HG03565 (cell line): ENCODE measurements at regions not wholly inside any gene's neighbourhood (a gene's known extent, or its start where the extent isn't known, plus 50 kb on each side); places are given as distances from the start of the nearest gene placed in this dataset.

Experiments
- ATAC-seq: cut with Tn5 transposase; IDR thresholded peaks from one replicate; pipeline ENCODE4 v1.9.1; 2021; ENCODE audit warnings: mild to moderate bottlenecking, moderate library complexity; ENCODE audit not compliant: unreplicated experiment

GRCh38 chr7:131097662-131098376 lies 229.9 kb upstream of the MKLN1 start:
- ATAC-seq = no peak

DNA sequence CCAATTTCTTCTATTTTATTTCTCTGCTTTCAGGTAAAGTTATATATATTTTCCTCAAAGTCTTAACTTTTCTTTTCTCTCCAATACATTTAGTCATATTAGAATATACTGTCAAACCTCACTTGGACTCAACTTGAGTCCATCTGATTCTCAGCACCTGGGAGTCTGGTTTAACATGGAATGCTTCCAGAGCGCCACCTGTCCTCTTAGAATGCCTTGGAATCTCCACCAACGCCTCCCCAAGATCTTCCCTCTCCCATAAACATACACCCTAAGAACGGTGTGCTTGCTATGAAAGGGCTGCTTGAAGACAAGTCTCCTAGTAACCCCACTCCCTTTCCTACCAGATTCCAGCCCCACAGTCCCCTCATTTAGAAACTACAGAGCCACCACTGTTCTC lies 229.1 kb upstream of the MKLN1 start:
- no peak for ATAC-seq

DNA sequence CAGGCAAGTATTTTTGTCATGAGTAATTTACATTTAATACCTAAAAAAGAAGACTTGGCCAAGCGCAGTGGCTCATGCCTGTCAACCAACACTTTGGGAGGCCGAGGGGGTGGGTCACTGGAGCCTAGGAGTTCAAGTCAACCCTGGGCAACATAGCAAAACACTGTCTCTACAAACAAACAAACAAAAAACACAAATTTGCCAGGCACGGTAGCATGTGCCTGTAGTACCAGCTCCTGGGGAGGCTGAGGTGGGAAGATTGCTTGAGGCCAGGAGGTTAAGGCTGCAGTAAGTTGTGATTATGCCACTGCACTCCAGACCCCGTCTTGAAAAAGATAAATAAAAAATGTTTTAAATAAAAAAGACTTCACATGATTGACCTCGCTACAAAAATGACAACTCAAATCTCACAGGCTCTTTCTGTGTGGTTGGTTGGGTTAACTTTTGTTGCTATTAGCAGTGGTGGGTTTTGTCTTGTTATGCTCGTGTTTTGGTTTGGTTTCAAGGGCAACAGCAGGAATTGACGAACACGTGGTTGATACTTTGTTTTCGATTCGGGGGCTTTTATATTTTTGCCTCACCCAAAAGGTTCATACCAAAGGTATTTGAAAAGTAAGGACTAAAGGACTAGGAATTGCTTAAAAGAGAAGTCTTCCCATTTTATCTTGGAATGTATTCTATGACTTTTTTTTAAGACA lies 227.2 kb upstream of the MKLN1 start:
- no peak for ATAC-seq

DNA sequence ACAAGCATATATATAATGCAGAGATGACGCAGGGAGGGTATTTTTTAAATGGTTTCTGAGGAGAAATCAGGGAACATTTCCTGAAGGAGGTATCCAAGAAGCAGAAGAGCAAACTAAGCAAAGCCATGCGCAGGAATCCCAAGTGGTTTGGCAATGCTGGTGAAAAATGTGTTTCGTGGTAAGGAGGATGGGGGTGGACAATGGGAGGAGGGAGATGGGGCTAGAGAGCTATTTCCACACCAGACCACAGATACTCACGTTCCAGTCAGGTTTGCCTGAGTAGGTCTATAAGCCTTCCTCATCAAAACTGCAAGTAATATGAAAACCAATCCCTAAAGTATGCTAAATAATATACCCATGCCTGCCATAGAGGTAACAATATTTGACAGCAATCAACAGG lies 223.7 kb upstream of the MKLN1 start:
- ATAC-seq = no peak

DNA sequence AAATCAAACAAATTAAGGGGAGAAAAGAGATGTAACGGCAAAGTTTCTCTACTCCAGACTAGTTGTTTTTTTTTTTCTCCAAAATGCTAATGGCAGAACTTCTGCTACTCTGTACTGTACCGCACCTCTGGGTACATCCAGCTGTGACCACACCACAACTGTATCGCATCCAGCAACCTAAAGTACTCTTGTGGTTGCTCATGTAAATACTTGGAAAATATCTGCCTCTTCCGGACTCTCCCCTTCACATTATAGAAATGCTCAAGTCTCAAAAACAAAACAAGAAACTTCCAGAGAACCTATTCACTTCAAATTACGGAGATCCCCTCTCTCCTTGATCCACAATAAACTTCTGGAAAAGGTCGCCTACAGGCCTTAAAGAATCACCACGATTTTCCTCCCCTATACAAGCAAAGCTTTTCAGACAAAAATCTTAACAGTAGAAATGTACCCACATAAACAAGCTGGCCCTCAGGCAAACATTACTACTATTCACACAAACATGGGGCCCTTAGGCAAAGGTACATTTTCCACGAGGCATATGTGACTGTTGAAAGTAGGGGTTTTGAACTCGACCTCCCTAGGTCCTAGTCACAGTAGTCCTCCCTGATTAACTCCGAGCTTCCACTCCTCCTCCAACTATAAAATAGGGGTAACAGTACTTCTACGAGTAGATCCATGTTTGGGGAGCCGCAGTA lies 222.9 kb upstream of the MKLN1 start:
- no peak for ATAC-seq

DNA sequence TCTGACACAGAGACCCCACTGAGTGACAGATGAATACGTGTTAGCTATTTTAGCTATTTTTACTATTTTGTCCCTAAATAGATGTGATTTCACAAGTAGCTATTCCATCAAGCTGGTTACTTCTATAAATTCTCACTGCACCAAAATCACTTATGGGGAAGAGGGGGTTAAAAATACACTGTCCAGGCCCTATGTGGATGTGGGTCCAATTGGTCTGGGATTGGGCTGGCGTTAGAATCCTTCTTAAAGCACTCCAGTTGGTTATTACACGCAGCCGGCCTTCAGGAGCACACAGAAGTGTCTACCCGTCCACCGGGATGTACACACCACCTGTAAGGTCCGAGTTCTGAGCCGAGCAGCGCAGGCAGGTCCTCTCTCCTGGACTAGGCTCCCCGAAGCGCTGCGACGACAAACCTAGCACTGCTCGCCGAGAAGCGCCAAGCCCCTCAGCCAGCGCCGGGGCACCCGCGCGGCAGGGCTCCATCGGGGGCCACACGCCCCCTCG lies 222.3 kb upstream of the MKLN1 start:
- ATAC-seq = no peak

DNA sequence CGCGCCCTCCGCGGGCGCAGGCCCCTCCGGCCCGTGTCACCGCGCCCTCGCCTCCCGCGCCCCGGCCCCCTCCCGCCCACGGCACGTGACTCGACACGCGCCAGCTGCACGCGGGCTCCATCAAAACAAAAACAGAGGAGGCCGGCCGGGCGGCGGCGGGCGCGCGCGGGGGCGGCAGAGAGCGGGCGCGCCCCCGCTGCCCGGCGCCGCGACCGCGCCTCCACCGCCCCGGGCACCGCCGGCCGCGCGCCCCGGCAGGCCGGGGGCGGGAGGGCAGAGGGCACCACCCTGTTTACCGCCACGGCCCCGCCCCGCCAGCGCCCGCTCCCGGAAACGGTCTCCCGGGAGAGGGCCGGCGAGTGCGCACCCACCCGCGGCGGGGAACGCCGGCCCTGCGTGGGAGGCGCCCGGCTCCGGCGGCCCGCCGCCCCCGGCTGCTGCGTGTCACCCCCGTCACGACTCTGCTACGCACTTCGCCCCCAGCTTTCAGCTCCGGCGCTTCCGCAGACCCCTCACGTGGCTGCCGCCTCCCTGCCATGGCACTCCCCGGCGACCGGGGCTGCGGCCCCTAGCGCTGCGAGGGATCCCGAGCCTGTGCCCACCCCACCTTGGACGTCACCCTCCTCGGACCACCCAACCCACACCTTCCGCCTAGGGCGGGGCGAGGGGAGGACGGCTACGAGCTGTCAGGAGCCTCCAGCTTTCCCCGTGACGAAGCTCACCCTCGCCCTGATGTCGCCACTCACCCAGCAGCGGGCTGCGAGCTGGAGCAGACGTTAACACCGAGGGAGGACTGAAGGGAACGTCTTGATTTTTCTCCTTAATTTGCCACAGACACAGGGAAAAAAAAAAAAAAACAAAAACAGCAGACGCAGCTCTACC lies 221.6 kb upstream of the MKLN1 start:
- ATAC-seq = peak; percentile 23

DNA sequence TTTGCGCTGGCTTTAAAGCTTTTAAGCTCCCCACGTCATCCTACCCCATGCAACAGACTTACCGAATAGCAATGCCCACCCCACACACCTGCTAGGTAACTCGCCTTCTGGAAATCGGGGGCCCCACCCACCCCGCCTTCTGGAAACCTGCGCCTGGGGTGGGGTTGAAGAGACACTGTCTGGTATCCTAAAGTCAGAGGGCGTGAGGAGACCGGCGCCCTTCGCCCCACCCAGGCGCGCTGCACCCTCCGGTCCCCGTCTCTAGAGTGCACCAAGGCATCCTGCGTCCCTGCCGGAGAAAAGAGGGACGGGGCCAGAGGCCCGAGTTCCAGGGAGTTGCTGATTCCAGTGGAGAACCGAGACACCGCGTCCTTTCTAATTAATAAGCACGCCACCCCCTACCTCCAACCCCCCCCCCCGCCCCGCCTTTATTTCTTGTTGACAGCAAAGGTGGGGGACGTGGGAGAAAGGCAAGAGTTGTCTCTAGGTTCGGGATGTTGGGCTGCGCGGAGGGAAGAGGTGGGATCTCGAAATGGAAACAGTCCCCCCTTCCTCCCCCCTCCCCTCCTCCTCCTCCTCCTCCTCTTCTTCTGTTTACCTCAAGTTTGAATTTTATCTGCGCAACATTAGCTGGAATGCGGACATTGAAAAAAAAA lies 220.9 kb upstream of the MKLN1 start:
- no peak for ATAC-seq

DNA sequence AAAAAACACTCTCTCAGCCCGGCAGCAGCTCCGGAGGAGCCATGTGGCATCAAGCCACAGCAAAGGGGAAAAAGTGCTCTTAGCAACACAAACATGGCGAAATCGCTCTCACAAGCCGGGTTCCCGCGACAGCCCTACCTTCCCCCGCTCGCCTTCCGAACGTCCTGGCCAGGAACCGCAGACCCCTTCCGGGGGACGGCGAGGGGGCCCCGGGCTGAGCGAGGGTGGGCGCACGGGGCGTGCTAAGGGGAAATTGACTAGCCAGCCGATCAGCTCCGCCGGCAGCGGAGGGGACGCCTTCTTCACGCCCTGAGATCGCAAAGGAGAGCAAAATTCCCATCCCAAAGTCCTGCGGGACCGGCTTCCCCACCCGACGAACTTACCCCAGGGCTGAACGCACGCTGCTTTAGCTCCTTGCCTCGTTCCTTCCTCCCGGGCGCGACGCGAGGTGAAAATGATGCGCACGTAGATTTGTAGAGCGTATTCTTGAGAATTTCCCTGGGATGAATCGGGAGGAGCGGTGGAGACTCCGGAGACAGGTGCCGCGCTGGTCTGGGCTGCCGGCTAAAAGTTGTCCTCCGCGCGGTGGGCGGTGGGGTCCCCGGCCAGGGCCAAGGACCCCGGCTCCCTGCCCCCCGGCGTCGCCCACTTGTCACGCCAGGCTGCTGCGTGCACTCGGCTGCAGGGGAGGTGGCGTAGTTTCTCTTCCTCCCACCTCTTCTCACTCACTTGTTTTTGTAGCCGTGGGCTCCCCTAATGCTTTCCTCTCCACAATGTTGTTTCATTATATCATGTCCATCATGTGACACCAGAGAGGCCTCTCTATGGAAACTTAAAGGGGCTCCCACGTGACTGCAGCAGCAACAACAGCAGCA lies 220.1 kb upstream of the MKLN1 start:
- ATAC-seq = peak; percentile 41

GRCh38 chr7:131108212-131108940 lies 219.3 kb upstream of the MKLN1 start:
- ATAC-seq = no peak

DNA sequence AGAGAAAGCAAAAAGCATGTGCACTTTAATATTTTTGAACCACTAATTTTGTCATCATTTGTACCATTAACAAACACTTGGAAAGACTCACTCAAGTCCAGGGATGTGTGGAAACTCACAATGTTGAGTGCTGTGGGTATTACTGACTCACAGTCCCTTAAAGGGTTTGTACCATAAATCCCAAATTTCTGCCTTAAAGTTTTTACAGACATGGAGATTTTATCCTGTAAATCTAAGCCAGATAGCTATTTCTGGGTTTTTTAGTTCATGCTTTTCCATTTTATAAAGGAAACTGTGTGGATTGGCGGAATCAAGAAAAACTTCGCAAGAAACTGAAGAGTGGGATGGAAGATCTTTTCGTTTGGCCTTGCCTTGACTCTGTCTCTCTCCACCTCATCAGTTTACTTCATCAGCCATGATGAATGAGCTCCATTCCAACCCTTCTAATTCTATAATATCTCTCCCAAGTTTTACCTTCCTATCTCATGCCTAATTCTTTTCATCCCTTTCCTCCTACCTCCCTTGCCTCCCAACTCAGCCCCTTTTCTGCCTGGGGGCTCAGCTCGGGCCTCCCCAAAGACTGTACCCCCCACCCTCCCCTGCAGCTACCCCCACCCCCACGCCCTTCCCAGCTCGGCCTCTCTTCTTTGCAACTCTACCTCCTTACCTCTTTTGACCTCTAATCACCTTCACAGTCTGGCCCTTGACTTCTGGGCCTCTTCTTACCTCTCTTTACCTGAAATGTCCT lies 218.5 kb upstream of the MKLN1 start:
- ATAC-seq = no peak

DNA sequence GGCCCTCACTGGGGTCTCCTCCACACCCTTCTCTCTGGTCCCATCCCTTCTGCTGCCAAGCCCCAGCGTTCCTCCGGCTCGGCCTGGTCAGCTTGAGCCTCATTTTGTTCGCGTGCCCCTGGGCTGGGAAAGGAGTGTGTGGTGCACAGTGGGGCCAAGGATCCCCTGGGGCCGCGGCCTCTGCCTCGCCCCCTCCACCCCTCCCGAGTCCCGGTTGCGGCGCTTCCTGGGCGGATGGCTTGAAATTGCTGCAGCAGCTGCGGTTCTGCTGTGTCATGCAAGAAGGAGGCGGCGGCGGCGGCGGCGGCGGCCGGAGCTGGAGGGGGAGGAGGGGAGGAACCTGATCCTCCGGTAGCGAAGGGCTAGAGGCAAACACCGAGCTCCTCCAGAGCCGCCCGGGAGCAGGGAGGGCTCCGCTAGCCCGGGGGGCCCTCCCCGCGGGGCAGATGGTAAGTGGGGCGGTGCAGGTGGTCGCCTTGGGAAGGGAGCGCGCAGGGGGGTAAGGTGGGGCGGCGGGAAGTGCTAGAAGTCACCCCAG lies 217.8 kb upstream of the MKLN1 start:
- ATAC-seq = no peak

DNA sequence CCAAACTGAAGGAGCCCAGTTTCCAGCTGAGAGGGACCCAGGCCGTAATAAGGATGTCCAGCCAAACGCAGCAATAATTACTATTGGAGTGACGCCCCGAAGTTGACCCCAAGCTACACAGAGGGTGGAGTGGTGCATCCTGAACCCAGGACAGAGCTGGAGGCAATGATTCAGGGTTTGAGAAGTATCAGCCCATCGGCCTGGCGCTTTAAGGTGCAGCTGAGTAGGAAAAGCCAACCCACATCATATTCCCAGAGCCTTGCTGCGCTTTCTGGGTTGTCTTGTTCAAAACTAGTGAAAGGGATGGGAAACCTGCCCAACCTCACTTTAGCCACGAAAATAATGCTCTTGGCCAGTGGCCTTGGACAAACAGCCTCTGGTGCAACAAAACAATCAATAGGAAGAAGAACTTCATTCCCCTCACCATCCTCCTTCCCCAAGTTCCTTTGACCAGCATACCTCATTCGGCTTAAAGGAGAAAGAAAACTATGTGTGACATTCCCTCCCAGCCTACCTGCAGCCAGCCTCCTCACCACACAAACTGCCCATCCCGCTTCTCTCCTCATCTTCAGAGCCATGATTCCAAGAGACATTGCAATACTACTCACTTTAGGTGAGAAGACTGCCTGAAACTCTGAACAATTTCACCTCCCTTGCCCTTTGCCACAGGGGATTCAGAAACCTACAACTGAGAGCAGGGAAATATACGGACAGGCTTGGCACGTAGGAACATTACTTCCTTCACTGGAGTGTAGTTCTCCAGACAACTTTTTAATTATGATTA lies 217.2 kb upstream of the MKLN1 start:
- no peak for ATAC-seq

GRCh38 chr7:131111081-131111576 lies 216.5 kb upstream of the MKLN1 start:
- no peak for ATAC-seq

DNA sequence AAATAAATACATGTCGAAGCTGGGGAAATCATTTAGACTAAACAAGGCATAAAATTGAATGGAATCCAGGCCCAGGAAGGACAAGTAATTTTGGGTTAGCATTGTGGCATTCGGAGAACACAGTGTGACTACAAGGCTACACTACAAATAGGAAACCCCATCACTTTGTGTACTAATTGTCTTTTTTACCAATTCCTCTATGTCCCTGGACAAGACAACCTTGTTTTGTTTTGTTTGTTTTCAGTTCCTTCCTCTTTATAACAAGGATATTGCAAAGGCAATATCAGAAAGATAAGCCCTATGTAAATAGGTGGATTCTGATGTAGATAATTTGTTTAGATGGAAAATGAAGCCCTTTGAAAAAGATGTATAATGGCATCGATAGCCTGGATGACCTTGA lies 215.9 kb upstream of the MKLN1 start:
- no peak for ATAC-seq

- no peak for ATAC-seq
These were observed 215.2 kb upstream of the MKLN1 start for GRCh38 chr7:131112431-131112830.

GRCh38 chr7:131115340-131115739 lies 212.3 kb upstream of the MKLN1 start:
- ATAC-seq = no peak
